ENCODE measurements at regions not wholly inside any gene's neighbourhood (a gene's known extent, or its start where the extent isn't known, plus 50 kb on each side); places are given as distances from the start of the nearest gene placed in this dataset.

DNA sequence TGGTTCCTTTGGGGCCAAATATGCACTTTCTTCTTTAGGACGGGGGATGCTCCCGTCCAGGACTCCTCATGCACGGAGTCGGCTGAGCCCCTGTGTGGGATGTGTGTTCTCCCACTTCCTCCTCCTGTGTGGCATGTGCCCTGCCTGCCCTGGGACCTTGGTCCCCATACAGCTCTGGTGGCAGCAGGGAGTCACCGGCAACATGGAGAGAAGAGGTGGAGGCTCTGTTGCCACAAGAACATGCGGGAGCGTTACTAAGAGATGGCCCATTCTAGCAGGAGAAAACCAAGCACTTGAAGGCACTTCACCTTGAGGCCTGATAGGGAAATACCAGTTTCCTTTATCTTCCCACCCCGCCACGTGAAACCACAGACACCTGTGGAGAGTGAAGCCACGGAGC lies 98.0 kb downstream of the DDX1 start (continued):
- TF ChIP-seq, protein P1, sequence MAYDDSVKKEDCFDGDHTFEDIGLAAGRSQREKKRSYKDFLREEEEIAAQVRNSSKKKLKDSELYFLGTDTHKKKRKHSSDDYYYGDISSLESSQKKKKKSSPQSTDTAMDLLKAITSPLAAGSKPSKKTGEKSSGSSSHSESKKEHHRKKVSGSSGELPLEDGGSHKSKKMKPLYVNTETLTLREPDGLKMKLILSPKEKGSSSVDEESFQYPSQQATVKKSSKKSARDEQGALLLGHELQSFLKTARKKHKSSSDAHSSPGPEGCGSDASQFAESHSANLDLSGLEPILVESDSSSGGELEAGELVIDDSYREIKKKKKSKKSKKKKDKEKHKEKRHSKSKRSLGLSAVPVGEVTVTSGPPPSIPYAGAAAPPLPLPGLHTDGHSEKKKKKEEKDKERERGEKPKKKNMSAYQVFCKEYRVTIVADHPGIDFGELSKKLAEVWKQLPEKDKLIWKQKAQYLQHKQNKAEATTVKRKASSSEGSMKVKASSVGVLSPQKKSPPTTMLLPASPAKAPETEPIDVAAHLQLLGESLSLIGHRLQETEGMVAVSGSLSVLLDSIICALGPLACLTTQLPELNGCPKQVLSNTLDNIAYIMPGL (CRISPR knock-in tag; IDR thresholded peaks at IDR 0.05): no peak
- TF ChIP-seq TEAD4 (CRISPR knock-in tag; IDR thresholded peaks at IDR 0.05) (no peak), ZNF317 (CRISPR knock-in tag; IDR thresholded peaks at IDR 0.05; ENCODE audit: borderline replicate concordance, low read depth) (no peak), NFYB (CRISPR knock-in tag; conservative IDR thresholded peaks at IDR 0.05; ENCODE audit: low read depth) (no peak), NR1H2 (CRISPR knock-in tag; IDR thresholded peaks at IDR 0.05) (no peak)
- TF ChIP-seq, protein P2, sequence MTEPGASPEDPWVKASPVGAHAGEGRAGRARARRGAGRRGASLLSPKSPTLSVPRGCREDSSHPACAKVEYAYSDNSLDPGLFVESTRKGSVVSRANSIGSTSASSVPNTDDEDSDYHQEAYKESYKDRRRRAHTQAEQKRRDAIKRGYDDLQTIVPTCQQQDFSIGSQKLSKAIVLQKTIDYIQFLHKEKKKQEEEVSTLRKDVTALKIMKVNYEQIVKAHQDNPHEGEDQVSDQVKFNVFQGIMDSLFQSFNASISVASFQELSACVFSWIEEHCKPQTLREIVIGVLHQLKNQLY (CRISPR knock-in tag; IDR thresholded peaks at IDR 0.05): no peak
- TF ChIP-seq, protein P3, sequence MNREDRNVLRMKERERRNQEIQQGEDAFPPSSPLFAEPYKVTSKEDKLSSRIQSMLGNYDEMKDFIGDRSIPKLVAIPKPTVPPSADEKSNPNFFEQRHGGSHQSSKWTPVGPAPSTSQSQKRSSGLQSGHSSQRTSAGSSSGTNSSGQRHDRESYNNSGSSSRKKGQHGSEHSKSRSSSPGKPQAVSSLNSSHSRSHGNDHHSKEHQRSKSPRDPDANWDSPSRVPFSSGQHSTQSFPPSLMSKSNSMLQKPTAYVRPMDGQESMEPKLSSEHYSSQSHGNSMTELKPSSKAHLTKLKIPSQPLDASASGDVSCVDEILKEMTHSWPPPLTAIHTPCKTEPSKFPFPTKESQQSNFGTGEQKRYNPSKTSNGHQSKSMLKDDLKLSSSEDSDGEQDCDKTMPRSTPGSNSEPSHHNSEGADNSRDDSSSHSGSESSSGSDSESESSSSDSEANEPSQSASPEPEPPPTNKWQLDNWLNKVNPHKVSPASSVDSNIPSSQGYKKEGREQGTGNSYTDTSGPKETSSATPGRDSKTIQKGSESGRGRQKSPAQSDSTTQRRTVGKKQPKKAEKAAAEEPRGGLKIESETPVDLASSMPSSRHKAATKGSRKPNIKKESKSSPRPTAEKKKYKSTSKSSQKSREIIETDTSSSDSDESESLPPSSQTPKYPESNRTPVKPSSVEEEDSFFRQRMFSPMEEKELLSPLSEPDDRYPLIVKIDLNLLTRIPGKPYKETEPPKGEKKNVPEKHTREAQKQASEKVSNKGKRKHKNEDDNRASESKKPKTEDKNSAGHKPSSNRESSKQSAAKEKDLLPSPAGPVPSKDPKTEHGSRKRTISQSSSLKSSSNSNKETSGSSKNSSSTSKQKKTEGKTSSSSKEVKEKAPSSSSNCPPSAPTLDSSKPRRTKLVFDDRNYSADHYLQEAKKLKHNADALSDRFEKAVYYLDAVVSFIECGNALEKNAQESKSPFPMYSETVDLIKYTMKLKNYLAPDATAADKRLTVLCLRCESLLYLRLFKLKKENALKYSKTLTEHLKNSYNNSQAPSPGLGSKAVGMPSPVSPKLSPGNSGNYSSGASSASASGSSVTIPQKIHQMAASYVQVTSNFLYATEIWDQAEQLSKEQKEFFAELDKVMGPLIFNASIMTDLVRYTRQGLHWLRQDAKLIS (CRISPR knock-in tag; IDR thresholded peaks at IDR 0.05; ENCODE audit: borderline replicate concordance): no peak

DNA sequence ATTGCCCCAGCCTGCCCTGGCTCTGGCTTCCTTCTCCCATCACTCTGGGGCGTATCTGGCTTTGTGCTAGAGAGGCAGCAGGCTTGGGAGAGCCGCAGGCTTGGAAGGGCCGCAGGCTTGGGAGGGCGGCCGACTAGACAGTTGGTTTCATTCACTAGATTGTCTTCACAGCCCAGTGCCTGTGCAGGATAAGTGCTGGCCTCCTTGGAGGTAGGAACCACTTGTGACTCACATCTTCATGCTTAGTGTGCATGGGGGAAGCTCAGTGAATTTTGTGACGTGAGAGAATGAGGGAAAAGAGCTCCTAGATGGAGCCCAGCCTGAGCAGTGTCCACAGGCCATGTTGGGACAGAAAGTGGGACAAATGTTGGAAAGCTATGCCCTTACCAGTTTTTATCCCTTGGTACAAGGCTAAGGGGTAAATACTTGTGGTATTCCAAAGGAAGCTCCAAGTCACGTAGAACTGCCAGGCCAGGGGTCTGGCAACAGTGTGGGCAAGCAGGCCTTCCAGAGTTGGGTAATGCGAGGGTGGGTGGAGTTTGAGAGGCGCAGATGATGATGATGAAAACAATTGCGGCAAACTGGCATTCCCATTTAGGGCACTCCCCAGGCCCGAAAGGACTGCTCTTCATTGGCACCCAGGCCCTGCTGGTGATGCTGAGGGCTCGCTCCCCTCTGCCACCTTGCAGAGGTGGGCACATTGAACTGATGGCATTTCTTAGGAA lies 100.1 kb downstream of the DDX1 start:
- no peak for DNase-seq (ENCODE audit: low spot score)
- no peak overlapping the region for H3K4me3 Mint-ChIP-seq
- H3K4me1 Mint-ChIP-seq: 0 out of 2 replicates have a peak, but pooled peaks cover 3% of the 10 kb centered on the region
- H3K27me3 Mint-ChIP-seq (ENCODE audit: low read depth): peaks cover 4% of the 10 kb centered on the region; the same call in 1 of the 2 replicates
- peaks cover 11% of the 10 kb centered on the region for H3K9me3 Mint-ChIP-seq
- no peaks in the 10 kb centered on the region for H3K36me3 Mint-ChIP-seq
- ChIA-PET POLR2A (no interaction called here), CTCF (no interaction called here)
- H3K27ac Mint-ChIP-seq: no peak overlapping the region
- no peak for ATAC-seq
- TF ChIP-seq NFYB (CRISPR knock-in tag; conservative IDR thresholded peaks at IDR 0.05; ENCODE audit: low read depth) (no peak), NFE2L1 (CRISPR knock-in tag; IDR thresholded peaks at IDR 0.05) (no peak), TEAD4 (CRISPR knock-in tag; IDR thresholded peaks at IDR 0.05) (no peak), SP1 (CRISPR knock-in tag; conservative IDR thresholded peaks at IDR 0.05) (no peak), GRHL2 (CRISPR knock-in tag; IDR thresholded peaks at IDR 0.05; ENCODE audit: insufficient replicate concordance, severe bottlenecking) (no peak), GABPB1 (CRISPR knock-in tag; IDR thresholded peaks at IDR 0.05) (no peak), NR1H2 (CRISPR knock-in tag; IDR thresholded peaks at IDR 0.05) (no peak), FOXP1 (CRISPR knock-in tag; IDR thresholded peaks at IDR 0.05; ENCODE audit: borderline replicate concordance) (no peak), ESRRA (CRISPR knock-in tag; IDR thresholded peaks at IDR 0.05; ENCODE audit: borderline replicate concordance) (no peak)
- TF ChIP-seq, protein P4, sequence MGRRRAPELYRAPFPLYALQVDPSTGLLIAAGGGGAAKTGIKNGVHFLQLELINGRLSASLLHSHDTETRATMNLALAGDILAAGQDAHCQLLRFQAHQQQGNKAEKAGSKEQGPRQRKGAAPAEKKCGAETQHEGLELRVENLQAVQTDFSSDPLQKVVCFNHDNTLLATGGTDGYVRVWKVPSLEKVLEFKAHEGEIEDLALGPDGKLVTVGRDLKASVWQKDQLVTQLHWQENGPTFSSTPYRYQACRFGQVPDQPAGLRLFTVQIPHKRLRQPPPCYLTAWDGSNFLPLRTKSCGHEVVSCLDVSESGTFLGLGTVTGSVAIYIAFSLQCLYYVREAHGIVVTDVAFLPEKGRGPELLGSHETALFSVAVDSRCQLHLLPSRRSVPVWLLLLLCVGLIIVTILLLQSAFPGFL (CRISPR knock-in tag; IDR thresholded peaks at IDR 0.05; ENCODE audit: borderline replicate concordance): no peak
- TF ChIP-seq, protein P5, sequence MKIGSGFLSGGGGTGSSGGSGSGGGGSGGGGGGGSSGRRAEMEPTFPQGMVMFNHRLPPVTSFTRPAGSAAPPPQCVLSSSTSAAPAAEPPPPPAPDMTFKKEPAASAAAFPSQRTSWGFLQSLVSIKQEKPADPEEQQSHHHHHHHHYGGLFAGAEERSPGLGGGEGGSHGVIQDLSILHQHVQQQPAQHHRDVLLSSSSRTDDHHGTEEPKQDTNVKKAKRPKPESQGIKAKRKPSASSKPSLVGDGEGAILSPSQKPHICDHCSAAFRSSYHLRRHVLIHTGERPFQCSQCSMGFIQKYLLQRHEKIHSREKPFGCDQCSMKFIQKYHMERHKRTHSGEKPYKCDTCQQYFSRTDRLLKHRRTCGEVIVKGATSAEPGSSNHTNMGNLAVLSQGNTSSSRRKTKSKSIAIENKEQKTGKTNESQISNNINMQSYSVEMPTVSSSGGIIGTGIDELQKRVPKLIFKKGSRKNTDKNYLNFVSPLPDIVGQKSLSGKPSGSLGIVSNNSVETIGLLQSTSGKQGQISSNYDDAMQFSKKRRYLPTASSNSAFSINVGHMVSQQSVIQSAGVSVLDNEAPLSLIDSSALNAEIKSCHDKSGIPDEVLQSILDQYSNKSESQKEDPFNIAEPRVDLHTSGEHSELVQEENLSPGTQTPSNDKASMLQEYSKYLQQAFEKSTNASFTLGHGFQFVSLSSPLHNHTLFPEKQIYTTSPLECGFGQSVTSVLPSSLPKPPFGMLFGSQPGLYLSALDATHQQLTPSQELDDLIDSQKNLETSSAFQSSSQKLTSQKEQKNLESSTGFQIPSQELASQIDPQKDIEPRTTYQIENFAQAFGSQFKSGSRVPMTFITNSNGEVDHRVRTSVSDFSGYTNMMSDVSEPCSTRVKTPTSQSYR (CRISPR knock-in tag; IDR thresholded peaks at IDR 0.05): no peak
- TF ChIP-seq, protein P6, sequence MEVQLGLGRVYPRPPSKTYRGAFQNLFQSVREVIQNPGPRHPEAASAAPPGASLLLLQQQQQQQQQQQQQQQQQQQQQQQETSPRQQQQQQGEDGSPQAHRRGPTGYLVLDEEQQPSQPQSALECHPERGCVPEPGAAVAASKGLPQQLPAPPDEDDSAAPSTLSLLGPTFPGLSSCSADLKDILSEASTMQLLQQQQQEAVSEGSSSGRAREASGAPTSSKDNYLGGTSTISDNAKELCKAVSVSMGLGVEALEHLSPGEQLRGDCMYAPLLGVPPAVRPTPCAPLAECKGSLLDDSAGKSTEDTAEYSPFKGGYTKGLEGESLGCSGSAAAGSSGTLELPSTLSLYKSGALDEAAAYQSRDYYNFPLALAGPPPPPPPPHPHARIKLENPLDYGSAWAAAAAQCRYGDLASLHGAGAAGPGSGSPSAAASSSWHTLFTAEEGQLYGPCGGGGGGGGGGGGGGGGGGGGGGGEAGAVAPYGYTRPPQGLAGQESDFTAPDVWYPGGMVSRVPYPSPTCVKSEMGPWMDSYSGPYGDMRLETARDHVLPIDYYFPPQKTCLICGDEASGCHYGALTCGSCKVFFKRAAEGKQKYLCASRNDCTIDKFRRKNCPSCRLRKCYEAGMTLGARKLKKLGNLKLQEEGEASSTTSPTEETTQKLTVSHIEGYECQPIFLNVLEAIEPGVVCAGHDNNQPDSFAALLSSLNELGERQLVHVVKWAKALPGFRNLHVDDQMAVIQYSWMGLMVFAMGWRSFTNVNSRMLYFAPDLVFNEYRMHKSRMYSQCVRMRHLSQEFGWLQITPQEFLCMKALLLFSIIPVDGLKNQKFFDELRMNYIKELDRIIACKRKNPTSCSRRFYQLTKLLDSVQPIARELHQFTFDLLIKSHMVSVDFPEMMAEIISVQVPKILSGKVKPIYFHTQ (CRISPR knock-in tag; IDR thresholded peaks at IDR 0.05): no peak
- TF ChIP-seq, protein P7, sequence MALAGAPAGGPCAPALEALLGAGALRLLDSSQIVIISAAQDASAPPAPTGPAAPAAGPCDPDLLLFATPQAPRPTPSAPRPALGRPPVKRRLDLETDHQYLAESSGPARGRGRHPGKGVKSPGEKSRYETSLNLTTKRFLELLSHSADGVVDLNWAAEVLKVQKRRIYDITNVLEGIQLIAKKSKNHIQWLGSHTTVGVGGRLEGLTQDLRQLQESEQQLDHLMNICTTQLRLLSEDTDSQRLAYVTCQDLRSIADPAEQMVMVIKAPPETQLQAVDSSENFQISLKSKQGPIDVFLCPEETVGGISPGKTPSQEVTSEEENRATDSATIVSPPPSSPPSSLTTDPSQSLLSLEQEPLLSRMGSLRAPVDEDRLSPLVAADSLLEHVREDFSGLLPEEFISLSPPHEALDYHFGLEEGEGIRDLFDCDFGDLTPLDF (CRISPR knock-in tag; IDR thresholded peaks at IDR 0.05): no peak
- TF ChIP-seq, protein P8, sequence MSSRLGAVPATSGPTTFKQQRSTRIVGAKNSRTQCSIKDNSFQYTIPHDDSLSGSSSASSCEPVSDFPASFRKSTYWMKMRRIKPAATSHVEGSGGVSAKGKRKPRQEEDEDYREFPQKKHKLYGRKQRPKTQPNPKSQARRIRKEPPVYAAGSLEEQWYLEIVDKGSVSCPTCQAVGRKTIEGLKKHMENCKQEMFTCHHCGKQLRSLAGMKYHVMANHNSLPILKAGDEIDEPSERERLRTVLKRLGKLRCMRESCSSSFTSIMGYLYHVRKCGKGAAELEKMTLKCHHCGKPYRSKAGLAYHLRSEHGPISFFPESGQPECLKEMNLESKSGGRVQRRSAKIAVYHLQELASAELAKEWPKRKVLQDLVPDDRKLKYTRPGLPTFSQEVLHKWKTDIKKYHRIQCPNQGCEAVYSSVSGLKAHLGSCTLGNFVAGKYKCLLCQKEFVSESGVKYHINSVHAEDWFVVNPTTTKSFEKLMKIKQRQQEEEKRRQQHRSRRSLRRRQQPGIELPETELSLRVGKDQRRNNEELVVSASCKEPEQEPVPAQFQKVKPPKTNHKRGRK (CRISPR knock-in tag; IDR thresholded peaks at IDR 0.05; ENCODE audit: borderline replicate concordance): no peak
